ENCODE measurements at regions not wholly inside any gene's neighbourhood (a gene's known extent, or its start where the extent isn't known, plus 50 kb on each side); places are given as distances from the start of the nearest gene placed in this dataset.
"Not testable (repeated sequence)": the region's sequence is repeated elsewhere in the genome, so short reads cannot be mapped to it uniquely, and the experiment has no call there.

DNA sequence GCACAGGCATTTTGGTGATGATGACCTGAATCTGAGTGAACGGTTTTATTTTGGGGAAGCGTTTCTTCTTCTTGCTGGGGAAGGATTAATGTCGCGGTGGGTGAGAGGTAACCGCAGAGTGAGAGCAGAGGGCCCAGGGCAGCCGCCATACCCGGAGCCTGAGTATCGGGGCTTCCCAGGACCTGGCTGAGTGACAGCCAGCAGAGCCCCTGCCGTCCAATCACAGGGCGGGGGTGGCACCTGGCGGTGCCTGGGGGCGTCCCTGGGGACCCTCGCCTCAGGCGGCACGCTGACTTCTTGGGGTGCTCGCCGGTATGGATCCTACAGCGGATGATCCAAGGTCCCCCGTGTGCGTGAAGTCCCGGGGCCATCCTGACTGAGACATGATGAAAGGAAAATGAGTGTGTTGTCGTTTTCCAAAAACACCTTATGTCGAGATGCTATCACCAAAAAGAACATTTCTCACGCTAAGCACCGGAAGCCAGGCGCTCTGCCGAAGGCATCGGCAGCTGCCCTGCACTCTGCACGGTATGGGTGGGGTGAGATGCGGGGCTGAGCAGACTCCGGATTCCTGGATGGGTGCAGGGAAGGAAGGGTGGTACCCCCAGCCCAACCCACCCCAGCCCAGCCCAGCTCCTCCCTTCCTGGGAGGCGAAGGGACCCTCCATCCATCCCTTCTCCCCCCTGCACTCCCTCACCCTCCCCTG is 227.9 kb upstream of the SHH start:
- no peak for DNase-seq
- WGBS, 5 donors = 76 to 89% (median 87%) methylated on average over 24 to 32 of the region's 32 CpGs
- Histone ChIP-seq H3K9me3 (no peaks in the 10 kb centered on the region), H3K27me3 (replicated peaks in 1 of 7) (peaks cover 0 to 50% (median 0%) of the 10 kb centered on the region in 7 donors), H3K27ac (no peak overlapping the region), H3K4me3 (no peak overlapping the region), H3K4me1 (no peaks in the 10 kb centered on the region), H3K36me3 (no peaks in the 10 kb centered on the region)
- TF ChIP-seq POLR2A (IDR thresholded peaks at IDR 0.05) (no peak), POLR2AphosphoS5 (IDR thresholded peaks at IDR 0.05) (no peak)
- TF ChIP-seq, protein P1, sequence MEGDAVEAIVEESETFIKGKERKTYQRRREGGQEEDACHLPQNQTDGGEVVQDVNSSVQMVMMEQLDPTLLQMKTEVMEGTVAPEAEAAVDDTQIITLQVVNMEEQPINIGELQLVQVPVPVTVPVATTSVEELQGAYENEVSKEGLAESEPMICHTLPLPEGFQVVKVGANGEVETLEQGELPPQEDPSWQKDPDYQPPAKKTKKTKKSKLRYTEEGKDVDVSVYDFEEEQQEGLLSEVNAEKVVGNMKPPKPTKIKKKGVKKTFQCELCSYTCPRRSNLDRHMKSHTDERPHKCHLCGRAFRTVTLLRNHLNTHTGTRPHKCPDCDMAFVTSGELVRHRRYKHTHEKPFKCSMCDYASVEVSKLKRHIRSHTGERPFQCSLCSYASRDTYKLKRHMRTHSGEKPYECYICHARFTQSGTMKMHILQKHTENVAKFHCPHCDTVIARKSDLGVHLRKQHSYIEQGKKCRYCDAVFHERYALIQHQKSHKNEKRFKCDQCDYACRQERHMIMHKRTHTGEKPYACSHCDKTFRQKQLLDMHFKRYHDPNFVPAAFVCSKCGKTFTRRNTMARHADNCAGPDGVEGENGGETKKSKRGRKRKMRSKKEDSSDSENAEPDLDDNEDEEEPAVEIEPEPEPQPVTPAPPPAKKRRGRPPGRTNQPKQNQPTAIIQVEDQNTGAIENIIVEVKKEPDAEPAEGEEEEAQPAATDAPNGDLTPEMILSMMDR (IDR thresholded peaks at IDR 0.05 in 8 of 11, conservative IDR thresholded peaks at IDR 0.05 in 3 of 11) = no peak
- intact Hi-C loops (cut with DNase I; ENCODE audit: low total_unique reads) = no loop called here

DNA sequence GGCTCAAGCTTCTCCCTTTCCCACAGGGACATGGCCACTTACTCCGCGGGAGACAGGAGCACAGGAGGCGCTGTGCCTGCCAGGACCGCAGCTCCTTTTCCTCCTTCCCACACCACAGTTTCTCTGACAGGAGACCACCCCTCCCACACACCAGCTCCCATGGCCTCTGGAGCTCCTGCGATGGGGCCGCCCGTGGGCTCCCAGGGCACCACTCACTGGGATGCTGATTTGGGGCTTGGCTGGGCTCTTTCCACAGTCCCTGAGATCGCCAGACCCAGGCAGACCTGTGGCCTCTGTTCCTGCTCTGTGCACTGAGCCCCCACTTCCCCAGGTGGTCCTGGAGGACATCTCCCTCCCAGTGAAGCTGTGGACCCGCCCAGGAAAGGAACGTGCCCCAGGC is 226.9 kb upstream of the SHH start:
- Histone ChIP-seq H3K27me3 (replicated peaks in 1 of 7) (peaks cover 0 to 50% (median 0%) of the 10 kb centered on the region in 7 donors), H3K27ac (no peak overlapping the region), H3K4me3 (no peak overlapping the region), H3K36me3 (no peaks in the 10 kb centered on the region), H3K9me3 (no peaks in the 10 kb centered on the region), H3K4me1 (peaks cover 0 to 2% (median 0%) of the 10 kb centered on the region in 6 donors)
- intact Hi-C loops (cut with DNase I; ENCODE audit: low total_unique reads) = no loop called here
- TF ChIP-seq, protein P1 (IDR thresholded peaks at IDR 0.05 in 8 of 11, conservative IDR thresholded peaks at IDR 0.05 in 3 of 11) = no peak
- TF ChIP-seq POLR2A (IDR thresholded peaks at IDR 0.05) (no peak), POLR2AphosphoS5 (IDR thresholded peaks at IDR 0.05) (no peak)
- no peak for DNase-seq
- WGBS, 5 donors = 68 to 86% (median 85%) methylated on average over 7 to 10 of the region's 10 CpGs

DNA sequence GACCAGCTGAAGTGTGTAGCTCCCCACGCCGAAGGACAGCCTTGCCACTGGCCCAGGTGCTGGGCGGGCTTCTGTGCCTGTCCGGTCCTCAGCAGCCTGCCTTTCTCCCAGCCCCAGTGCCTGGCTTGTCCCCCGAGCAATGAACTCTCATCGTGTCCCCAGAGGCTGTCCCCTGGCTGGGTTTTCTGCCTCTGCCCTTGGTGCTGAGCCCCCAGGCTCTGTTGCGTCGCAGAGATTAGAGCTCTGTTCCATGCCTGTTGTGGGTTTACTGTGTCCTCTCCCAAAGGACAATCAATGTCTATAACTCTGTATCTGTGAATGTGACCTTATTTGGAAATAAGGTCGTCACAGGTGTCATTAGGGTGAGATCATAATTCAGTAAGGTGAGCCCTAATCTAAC is 226.1 kb upstream of the SHH start:
- H3K4me1 ChIP-seq = peaks cover 0 to 2% (median 0%) of the 10 kb centered on the region in 6 donors
- 72 to 84% (median 77%) methylated on average over 9 of the region's 9 CpGs for WGBS, 5 donors
- H3K9me3 ChIP-seq = peaks cover 0 to 6% (median 1%) of the 10 kb centered on the region in 8 donors
- H3K4me3 ChIP-seq = no peak overlapping the region
- intact Hi-C loops (cut with DNase I; ENCODE audit: low total_unique reads) = no loop called here
- H3K27me3 ChIP-seq (replicated peaks in 1 of 7) = peaks cover 0 to 42% (median 0%) of the 10 kb centered on the region in 7 donors
- no peak overlapping the region for H3K27ac ChIP-seq
- TF ChIP-seq POLR2A (IDR thresholded peaks at IDR 0.05) (no peak), POLR2AphosphoS5 (IDR thresholded peaks at IDR 0.05) (no peak)
- TF ChIP-seq, protein P1 (IDR thresholded peaks at IDR 0.05 in 8 of 11, conservative IDR thresholded peaks at IDR 0.05 in 3 of 11) = no peak
- H3K36me3 ChIP-seq = no peaks in the 10 kb centered on the region
- no peak for DNase-seq

DNA sequence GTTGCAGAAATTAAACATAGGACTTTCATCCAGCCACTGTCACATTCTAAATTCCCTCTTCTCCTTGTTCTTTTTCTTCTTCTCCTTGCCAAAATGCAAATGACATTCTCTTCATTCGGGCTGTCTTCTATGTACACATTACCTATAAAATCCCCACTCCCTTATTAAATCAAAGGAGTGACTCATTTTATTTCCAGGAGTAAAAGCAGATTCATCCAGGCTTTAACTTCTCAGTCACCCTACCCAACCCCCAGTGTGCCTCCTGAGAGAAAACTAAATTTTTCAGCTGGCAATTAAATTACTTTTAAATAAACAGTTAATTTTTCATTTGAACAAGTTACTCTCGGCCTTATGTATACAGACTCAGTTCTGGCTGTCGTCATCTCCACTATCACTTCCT is 223.9 kb upstream of the SHH start:
- intact Hi-C loops (cut with DNase I; ENCODE audit: low total_unique reads) = no loop called here
- 50 to 68% (median 61%) methylated on average over 3 of the region's 3 CpGs for WGBS, 5 donors
- H3K36me3 ChIP-seq = no peaks in the 10 kb centered on the region
- H3K4me1 ChIP-seq = peaks cover 0 to 2% (median 0%) of the 10 kb centered on the region in 6 donors
- DNase-seq = no peak
- TF ChIP-seq, protein P1 (IDR thresholded peaks at IDR 0.05 in 8 of 11, conservative IDR thresholded peaks at IDR 0.05 in 3 of 11) = no peak
- TF ChIP-seq POLR2A (IDR thresholded peaks at IDR 0.05) (no peak), POLR2AphosphoS5 (IDR thresholded peaks at IDR 0.05) (no peak)
- peaks cover 0 to 15% (median 7%) of the 10 kb centered on the region in 8 donors for H3K9me3 ChIP-seq
- no peak overlapping the region for H3K27ac ChIP-seq
- H3K4me3 ChIP-seq = no peak overlapping the region
- H3K27me3 ChIP-seq (replicated peaks in 1 of 7) = peaks cover 0 to 28% (median 0%) of the 10 kb centered on the region in 7 donors

DNA sequence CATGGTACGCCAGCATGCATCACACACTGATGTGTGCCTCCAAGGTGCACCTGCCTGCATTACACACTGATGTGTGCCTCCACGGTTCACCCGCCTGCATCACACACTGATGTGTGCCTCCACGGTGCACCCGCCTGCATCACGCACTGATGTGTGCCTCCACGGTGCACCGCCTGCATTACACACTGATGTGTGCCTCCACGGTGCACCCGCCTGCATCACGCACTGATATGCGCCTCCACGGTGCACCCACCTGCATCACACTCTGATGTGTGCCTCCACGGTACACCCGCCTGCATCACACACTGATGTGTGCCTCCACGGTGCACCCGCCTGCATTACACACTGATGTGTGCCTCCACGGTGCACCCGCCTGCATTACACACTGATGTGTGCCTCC is 223.1 kb upstream of the SHH start:
- H3K4me3 ChIP-seq; intact Hi-C loops (cut with DNase I; ENCODE audit: low total_unique reads); H3K36me3 ChIP-seq; H3K27ac ChIP-seq; H3K4me1 ChIP-seq; DNase-seq: not testable (repeated sequence)
- Histone ChIP-seq H3K9me3 (peaks cover 0 to 15% (median 7%) of the 10 kb centered on the region in 8 donors), H3K27me3 (replicated peaks in 1 of 7) (peaks cover 0 to 26% (median 0%) of the 10 kb centered on the region in 7 donors)
- 91 to 96% (median 94%) methylated on average over 19 of the region's 19 CpGs for WGBS, 5 donors
